ENCODE measurements at regions not wholly inside any gene's neighbourhood (a gene's known extent, or its start where the extent isn't known, plus 50 kb on each side); places are given as distances from the start of the nearest gene placed in this dataset.

- no peak overlapping the region for H3K27ac Mint-ChIP-seq (ENCODE audit: low read depth, unreplicated experiment)
- CTCF ChIA-PET: no interaction called here
- no TSS peak for BruUV-seq (replicated peaks)
- no peak for TF ChIP-seq CTCF (IDR thresholded peaks at IDR 0.05; ENCODE audit: unreplicated experiment)
- H3K4me3 Mint-ChIP-seq (ENCODE audit: unreplicated experiment): no peak overlapping the region
- H3K4me1 Mint-ChIP-seq (ENCODE audit: insufficient read depth, unreplicated experiment): no peaks in the 10 kb centered on the region
- H3K9me3 Mint-ChIP-seq (ENCODE audit: unreplicated experiment): peaks cover 22% of the 10 kb centered on the region
- no peaks in the 10 kb centered on the region for H3K27me3 Mint-ChIP-seq (ENCODE audit: insufficient read depth, unreplicated experiment)
- intact Hi-C loops (cut with micrococcal nuclease): no loop called here
- DNase-seq (ENCODE audit: unreplicated experiment): no peak
- no peaks in the 10 kb centered on the region for H3K36me3 Mint-ChIP-seq (ENCODE audit: insufficient read depth, unreplicated experiment)
- POLR2A ChIA-PET: no interaction called here
These were observed 259.0 kb downstream of the TRIM36 start for GRCh38 chr5:114910727-114911126.

GRCh38 chr5:114909424-114909823 is 260.3 kb downstream of the TRIM36 start:
- POLR2A ChIA-PET: no interaction called here
- CTCF ChIA-PET: no interaction called here

DNA sequence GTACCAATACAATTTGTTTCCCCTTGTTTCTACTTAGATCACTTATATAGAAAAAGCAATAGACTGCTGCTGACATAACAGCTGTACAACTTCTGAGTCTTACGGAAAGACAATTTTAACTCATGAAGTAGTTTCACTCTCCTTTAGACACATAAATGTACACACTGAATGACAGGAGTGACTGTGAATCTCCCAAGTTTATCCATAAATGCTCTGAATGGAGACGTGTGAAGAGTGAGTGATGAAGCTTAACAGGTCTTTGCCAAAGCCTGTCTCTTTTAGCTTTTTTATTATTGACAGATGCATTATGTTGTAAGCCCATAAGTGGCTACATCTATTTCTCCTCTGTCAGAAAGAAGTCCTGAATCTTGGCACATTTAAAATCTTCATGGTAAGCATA is 265.9 kb downstream of the TRIM36 start:
- Mint-ChIP-seq H3K27me3 (ENCODE audit: insufficient read depth, unreplicated experiment) (no peaks in the 10 kb centered on the region), H3K27ac (ENCODE audit: low read depth, unreplicated experiment) (no peak overlapping the region), H3K9me3 (ENCODE audit: unreplicated experiment) (peaks cover 22% of the 10 kb centered on the region), H3K4me3 (ENCODE audit: unreplicated experiment) (no peak overlapping the region), H3K36me3 (ENCODE audit: insufficient read depth, unreplicated experiment) (no peaks in the 10 kb centered on the region), H3K4me1 (ENCODE audit: insufficient read depth, unreplicated experiment) (no peaks in the 10 kb centered on the region)
- intact Hi-C loops (cut with micrococcal nuclease): no loop called here
- ChIA-PET CTCF (no interaction called here), POLR2A (no interaction called here)
- BruUV-seq (replicated peaks): no TSS peak
- no peak for TF ChIP-seq CTCF (IDR thresholded peaks at IDR 0.05; ENCODE audit: unreplicated experiment)
- DNase-seq (ENCODE audit: unreplicated experiment): no peak

More at GRCh38 chr5:114909424-114909823, 260.3 kb downstream of the TRIM36 start:
- Mint-ChIP-seq H3K36me3 (ENCODE audit: insufficient read depth, unreplicated experiment) (no peaks in the 10 kb centered on the region), H3K9me3 (ENCODE audit: unreplicated experiment) (peaks cover 22% of the 10 kb centered on the region), H3K4me3 (ENCODE audit: unreplicated experiment) (no peak overlapping the region), H3K27me3 (ENCODE audit: insufficient read depth, unreplicated experiment) (no peaks in the 10 kb centered on the region), H3K27ac (ENCODE audit: low read depth, unreplicated experiment) (no peak overlapping the region), H3K4me1 (ENCODE audit: insufficient read depth, unreplicated experiment) (no peaks in the 10 kb centered on the region)
- intact Hi-C loops (cut with micrococcal nuclease): no loop called here
- no TSS peak for BruUV-seq (replicated peaks)
- DNase-seq (ENCODE audit: unreplicated experiment): no peak
- TF ChIP-seq CTCF (IDR thresholded peaks at IDR 0.05; ENCODE audit: unreplicated experiment): no peak

GRCh38 chr5:114898602-114899001 is 271.1 kb downstream of the TRIM36 start:
- H3K9me3 Mint-ChIP-seq (ENCODE audit: unreplicated experiment): peaks cover 6% of the 10 kb centered on the region
- no peak overlapping the region for H3K27ac Mint-ChIP-seq (ENCODE audit: low read depth, unreplicated experiment)
- H3K4me3 Mint-ChIP-seq (ENCODE audit: unreplicated experiment): no peak overlapping the region
- no peaks in the 10 kb centered on the region for H3K36me3 Mint-ChIP-seq (ENCODE audit: insufficient read depth, unreplicated experiment)
- no peaks in the 10 kb centered on the region for H3K4me1 Mint-ChIP-seq (ENCODE audit: insufficient read depth, unreplicated experiment)
- no peak for TF ChIP-seq CTCF (IDR thresholded peaks at IDR 0.05; ENCODE audit: unreplicated experiment)
- DNase-seq (ENCODE audit: unreplicated experiment): no peak
- BruUV-seq (replicated peaks): no TSS peak
- intact Hi-C loops (cut with micrococcal nuclease): loop anchor here (10.0 kb wide), 1 partner anchor 166 kb away; no protein-coding TSS in a partner anchor
- ChIA-PET POLR2A (no interaction called here), CTCF (no interaction called here)
- H3K27me3 Mint-ChIP-seq (ENCODE audit: insufficient read depth, unreplicated experiment): no peaks in the 10 kb centered on the region

Measured in MCF 10A (cell line).